Naive thymus-derived CD4-positive, alpha-beta T cell (primary cell): ENCODE measurements at regions not wholly inside any gene's neighbourhood (a gene's known extent, or its start where the extent isn't known, plus 50 kb on each side); places are given as distances from the start of the nearest gene placed in this dataset.

Source experiments
- ATAC-seq: fragments of 150-1000 bp; cut with Tn5 transposase; 2 replicates; pipeline ENCODE4 v1.10.0; 2021; ENCODE audit warnings: mild to moderate bottlenecking, moderate library complexity
- CTCF ChIA-PET: fragments of 350-600 bp; sonication (Branson Sonifier 250); formaldehyde crosslinking; loops from one replicate; lab custom pipeline; 2021; ENCODE audit warnings: antibody characterized with exemption; lab: Charles Lee
- POLR2A ChIA-PET: fragments of 350-600 bp; sonication (Branson Sonifier 250); formaldehyde crosslinking; loops from one replicate; lab custom pipeline; 2021; ENCODE audit warnings: antibody characterized with exemption, inconsistent platforms; lab: Charles Lee
- DNase-seq, 9 donors: peaks; one replicate each; pipeline versions ENCODE4 v3.0.0 to v3.0.0-alpha.2; 2020 to 2022; ENCODE audit warnings: mixed read lengths in 1 of 9
- H3K27ac ChIP-seq: one replicate; pipeline ENCODE4 v1.7.0; 2013; ENCODE audit warnings: mild to moderate bottlenecking, low read depth, low read length, moderate library complexity
- H3K27me3 ChIP-seq, 2 donors: one replicate each; pipeline ENCODE4 v1.7.0; 2013; ENCODE audit warnings: low read length in 2 of 2, mild to moderate bottlenecking in 2 of 2, moderate library complexity in 2 of 2; ENCODE audit not compliant: control insufficient read depth in 2 of 2, insufficient read depth in 2 of 2
- H3K36me3 ChIP-seq, 3 experiments: 1 replicate in 2 of 3; 2 replicates in 1 of 3; pipeline ENCODE4 v1.7.0; 2013; ENCODE audit warnings: low read length in 3 of 3, mild to moderate bottlenecking in 3 of 3, moderate library complexity in 1 of 3; ENCODE audit not compliant: insufficient read depth in 3 of 3, control insufficient read depth in 2 of 3
- H3K4me1 ChIP-seq, 2 donors: one replicate each; pipeline ENCODE4 v1.7.0; 2013; ENCODE audit warnings: low read length in 2 of 2, mild to moderate bottlenecking in 2 of 2, moderate library complexity in 1 of 2; ENCODE audit not compliant: control insufficient read depth in 2 of 2, insufficient read depth in 2 of 2
- H3K4me3 ChIP-seq: 2 replicates; pipeline ENCODE4 v1.7.0; 2013; ENCODE audit warnings: mild to moderate bottlenecking, low read length
- H3K9me3 ChIP-seq, 3 experiments: 1 replicate in 2 of 3; 2 replicates in 1 of 3; pipeline ENCODE4 v1.7.0; 2013; ENCODE audit warnings: low read length in 3 of 3; ENCODE audit not compliant: control insufficient read depth in 2 of 3
- H3K27ac Mint-ChIP-seq, 9 donors: one replicate each; pipeline ENCODE4 v1.8.0; 2020 to 2022; ENCODE audit warnings: mixed read lengths in 9 of 9, mild to moderate bottlenecking in 8 of 9, moderate library complexity in 5 of 9, inconsistent platforms in 2 of 9
- H3K27me3 Mint-ChIP-seq, 5 donors: one replicate each; pipeline ENCODE4 v1.8.0; 2021 to 2022; ENCODE audit warnings: mixed read lengths in 5 of 5, mild to moderate bottlenecking in 1 of 5
- H3K36me3 Mint-ChIP-seq, 5 donors: one replicate each; pipeline ENCODE4 v1.8.0; 2020 to 2022; ENCODE audit warnings: mixed read lengths in 5 of 5, mild to moderate bottlenecking in 3 of 5, inconsistent platforms in 1 of 5
- H3K4me1 Mint-ChIP-seq, 7 donors: one replicate each; pipeline ENCODE4 v1.8.0; 2020 to 2022; ENCODE audit warnings: mixed read lengths in 7 of 7, mild to moderate bottlenecking in 3 of 7, inconsistent platforms in 1 of 7
- H3K4me3 Mint-ChIP-seq, 10 donors: one replicate each; pipeline ENCODE4 v1.8.0; 2020 to 2022; ENCODE audit warnings: mild to moderate bottlenecking in 10 of 10, mixed read lengths in 10 of 10, moderate library complexity in 6 of 10, inconsistent platforms in 2 of 10
- H3K9me3 Mint-ChIP-seq, 11 donors: one replicate each; pipeline ENCODE4 v1.8.0; 2020 to 2022; ENCODE audit warnings: mixed read lengths in 11 of 11, mild to moderate bottlenecking in 4 of 11, inconsistent platforms in 1 of 11, moderate library complexity in 1 of 11
- intact Hi-C, 2 donors: fragments of 100-400 bp; cut with micrococcal nuclease; formaldehyde crosslinking; loops; one replicate each; pipeline ENCODE4 v1.15.1; 2023

DNA sequence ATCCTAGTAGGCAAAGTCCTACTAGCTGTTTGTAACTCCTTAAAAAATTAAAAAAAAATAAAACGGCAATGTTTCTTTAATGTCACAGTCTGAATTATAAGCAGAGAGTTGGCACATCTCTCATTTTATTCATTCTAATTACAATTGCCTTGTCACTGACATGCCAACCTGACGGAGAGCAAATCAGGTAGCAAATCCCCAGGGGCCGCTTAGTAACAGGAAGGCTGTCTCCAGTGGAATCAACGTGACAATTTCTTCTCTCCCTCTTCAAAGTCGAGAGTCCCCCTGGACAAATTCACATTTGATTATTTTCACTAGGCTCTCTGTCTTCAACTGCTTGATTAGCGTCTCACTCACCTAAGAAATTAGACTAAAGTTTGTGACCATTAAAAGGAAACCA lies 1598.9 kb upstream of the PIK3C3 start:
- Mint-ChIP-seq H3K27me3 (no peaks in the 10 kb centered on the region), H3K27ac (no peak overlapping the region), H3K4me3 (no peak overlapping the region), H3K4me1 (no peaks in the 10 kb centered on the region), H3K9me3 (peaks cover 0 to 17% (median 5%) of the 10 kb centered on the region in 11 donors), H3K36me3 (no peaks in the 10 kb centered on the region)
- intact Hi-C loops = no loop called here
- Histone ChIP-seq H3K9me3 (no peaks in the 10 kb centered on the region), H3K4me1 (no peaks in the 10 kb centered on the region), H3K36me3 (no peaks in the 10 kb centered on the region), H3K4me3 (no peak overlapping the region), H3K27me3 (no peaks in the 10 kb centered on the region), H3K27ac (no peak overlapping the region)
- CTCF ChIA-PET = no interaction called here
- POLR2A ChIA-PET = interaction anchor here (0.7 kb wide), 1 partner anchor 81 kb away, joined by 3 read pairs; no protein-coding TSS in a partner anchor
- ATAC-seq = no peak
- DNase-seq = no peak

DNA sequence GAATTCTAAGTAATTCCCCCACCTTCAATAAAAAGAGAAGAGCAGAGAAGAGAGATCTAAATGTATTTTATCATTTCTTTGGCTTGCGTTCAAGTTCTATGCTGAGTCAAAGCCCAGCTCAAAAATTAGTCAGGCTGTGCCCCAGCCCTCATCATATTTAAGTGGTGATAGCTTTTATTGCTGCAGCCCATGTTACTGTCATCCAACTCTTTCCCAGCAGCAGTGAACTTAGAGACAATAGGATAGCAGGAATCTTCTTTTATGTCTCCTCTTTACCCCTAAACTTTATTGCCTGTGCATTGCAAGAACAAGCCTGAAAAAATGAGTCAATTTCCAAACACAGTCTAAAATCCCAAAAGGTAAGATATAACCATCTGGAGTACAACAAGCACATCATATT lies 1599.3 kb upstream of the PIK3C3 start:
- no peak overlapping the region for H3K4me3 Mint-ChIP-seq
- intact Hi-C loops = no loop called here
- H3K27ac Mint-ChIP-seq = no peak overlapping the region
- H3K4me1 Mint-ChIP-seq = no peaks in the 10 kb centered on the region
- no peaks in the 10 kb centered on the region for H3K27me3 ChIP-seq
- no peaks in the 10 kb centered on the region for H3K36me3 ChIP-seq
- no peak overlapping the region for H3K4me3 ChIP-seq
- ChIA-PET POLR2A (interaction anchor here (0.7 kb wide), 1 partner anchor 82 kb away, joined by 3 read pairs; no protein-coding TSS in a partner anchor), CTCF (no interaction called here)
- no peaks in the 10 kb centered on the region for H3K9me3 ChIP-seq
- H3K36me3 Mint-ChIP-seq = no peaks in the 10 kb centered on the region
- DNase-seq = no peak
- ATAC-seq = no peak
- no peaks in the 10 kb centered on the region for H3K4me1 ChIP-seq
- H3K27ac ChIP-seq = no peak overlapping the region
- peaks cover 0 to 21% (median 6%) of the 10 kb centered on the region in 11 donors for H3K9me3 Mint-ChIP-seq
- H3K27me3 Mint-ChIP-seq = no peaks in the 10 kb centered on the region

DNA sequence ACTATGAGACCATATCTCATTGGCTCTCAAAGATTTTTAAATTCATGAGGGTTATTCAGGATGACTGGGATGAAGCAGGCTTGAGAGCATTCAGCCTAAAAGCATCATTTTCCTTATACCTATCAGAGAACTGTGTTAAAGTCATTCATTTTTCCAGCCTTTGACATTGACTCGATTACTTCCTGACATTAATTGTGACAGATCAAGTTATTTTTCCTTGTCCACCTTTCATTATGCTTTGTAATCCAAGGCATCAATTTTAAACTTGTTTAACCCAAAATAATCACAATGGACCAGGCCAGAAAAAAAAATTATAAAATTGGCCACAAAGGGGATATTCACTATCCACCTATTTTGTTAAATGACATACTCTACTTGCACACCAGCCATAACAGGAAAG lies 1606.8 kb upstream of the PIK3C3 start:
- ATAC-seq (no peak), DNase-seq (no peak)
- Histone ChIP-seq H3K4me3 (no peak overlapping the region), H3K27ac (no peak overlapping the region), H3K27me3 (no peaks in the 10 kb centered on the region), H3K9me3 (no peaks in the 10 kb centered on the region), H3K4me1 (no peaks in the 10 kb centered on the region), H3K36me3 (no peaks in the 10 kb centered on the region)
- Mint-ChIP-seq H3K27ac (no peak overlapping the region), H3K36me3 (no peaks in the 10 kb centered on the region), H3K27me3 (no peaks in the 10 kb centered on the region), H3K4me3 (no peak overlapping the region), H3K4me1 (no peaks in the 10 kb centered on the region), H3K9me3 (peaks cover 0 to 20% (median 0%) of the 10 kb centered on the region in 11 donors)
- intact Hi-C loops = no loop called here
- CTCF ChIA-PET = no interaction called here
- POLR2A ChIA-PET = no interaction called here

DNA sequence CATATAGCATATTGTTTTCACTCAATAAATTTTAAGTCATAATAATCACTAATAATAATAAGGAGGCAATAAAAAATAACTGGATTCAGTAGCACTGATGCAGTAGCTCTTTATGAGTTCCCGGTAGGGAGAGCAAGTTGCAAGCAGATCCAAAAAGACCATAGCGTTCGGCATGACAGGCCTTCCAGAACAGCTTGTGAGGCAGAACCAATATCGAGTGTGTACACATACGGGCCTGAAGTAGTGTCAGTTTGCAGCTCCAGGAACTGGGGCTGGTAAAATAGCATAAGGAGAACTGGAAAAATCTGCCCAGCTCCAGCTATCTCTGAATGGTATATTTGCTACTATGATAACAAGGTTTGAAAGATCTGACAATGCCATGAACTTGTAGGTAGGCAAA lies 1607.8 kb upstream of the PIK3C3 start:
- H3K36me3 Mint-ChIP-seq = no peaks in the 10 kb centered on the region
- H3K4me1 ChIP-seq = no peaks in the 10 kb centered on the region
- H3K9me3 Mint-ChIP-seq = peaks cover 0 to 24% (median 0%) of the 10 kb centered on the region in 11 donors
- DNase-seq (no peak), ATAC-seq (no peak)
- H3K27ac ChIP-seq = no peak overlapping the region
- no peaks in the 10 kb centered on the region for H3K4me1 Mint-ChIP-seq
- H3K4me3 Mint-ChIP-seq = no peak overlapping the region
- no peak overlapping the region for H3K4me3 ChIP-seq
- no peaks in the 10 kb centered on the region for H3K27me3 ChIP-seq
- H3K36me3 ChIP-seq = no peaks in the 10 kb centered on the region
- H3K27ac Mint-ChIP-seq = no peak overlapping the region
- intact Hi-C loops = no loop called here
- no peaks in the 10 kb centered on the region for H3K9me3 ChIP-seq
- no peaks in the 10 kb centered on the region for H3K27me3 Mint-ChIP-seq
- POLR2A ChIA-PET = no interaction called here
- CTCF ChIA-PET = no interaction called here

DNA sequence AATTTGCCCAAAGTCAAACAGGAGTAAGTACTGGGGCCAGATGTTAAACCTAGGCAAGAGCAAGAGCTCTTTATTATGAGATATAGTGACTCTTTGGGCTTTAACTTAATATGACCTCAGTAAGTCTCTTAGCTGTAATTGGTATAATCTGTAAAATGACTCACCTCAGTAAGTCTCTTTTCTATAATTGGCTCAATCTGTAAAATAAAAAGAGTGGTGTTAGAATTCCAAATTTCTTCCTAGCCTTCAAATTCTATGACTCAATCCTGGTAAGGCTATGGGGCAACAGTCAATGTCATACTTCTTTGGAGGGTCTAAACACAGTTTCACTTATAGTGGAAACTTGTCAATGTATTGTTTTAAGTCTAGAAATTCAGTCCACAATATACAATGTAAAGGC lies 1608.9 kb upstream of the PIK3C3 start:
- Mint-ChIP-seq H3K9me3 (peaks cover 0 to 32% (median 2%) of the 10 kb centered on the region in 11 donors), H3K27ac (no peak overlapping the region), H3K36me3 (no peaks in the 10 kb centered on the region), H3K4me1 (no peaks in the 10 kb centered on the region), H3K27me3 (no peaks in the 10 kb centered on the region), H3K4me3 (no peak overlapping the region)
- no peaks in the 10 kb centered on the region for H3K9me3 ChIP-seq
- DNase-seq = no peak
- no peak overlapping the region for H3K27ac ChIP-seq
- ChIA-PET POLR2A (no interaction called here), CTCF (no interaction called here)
- H3K36me3 ChIP-seq = no peaks in the 10 kb centered on the region
- H3K4me3 ChIP-seq = no peak overlapping the region
- intact Hi-C loops = no loop called here
- no peaks in the 10 kb centered on the region for H3K4me1 ChIP-seq
- ATAC-seq = no peak
- H3K27me3 ChIP-seq = no peaks in the 10 kb centered on the region

DNA sequence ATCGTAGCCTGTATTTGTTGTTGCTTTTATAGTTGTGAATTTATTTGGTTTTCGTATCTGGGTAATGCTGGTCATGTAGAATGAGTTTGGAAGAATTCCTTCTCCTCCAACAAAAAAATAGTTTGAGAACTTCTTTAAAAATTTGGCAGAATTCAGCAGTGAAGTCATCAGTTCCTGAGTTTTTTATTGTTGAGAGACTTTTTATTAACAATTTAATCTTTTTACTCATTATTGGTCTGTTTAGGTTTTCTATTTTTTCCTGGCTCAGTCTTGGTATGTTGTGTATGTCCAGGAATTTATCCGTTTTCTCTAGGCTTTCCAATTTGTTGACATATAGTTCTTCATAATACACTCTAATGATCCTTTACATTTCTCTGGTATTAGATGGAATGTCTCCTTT lies 1613.3 kb upstream of the PIK3C3 start:
- ATAC-seq = no peak

DNA sequence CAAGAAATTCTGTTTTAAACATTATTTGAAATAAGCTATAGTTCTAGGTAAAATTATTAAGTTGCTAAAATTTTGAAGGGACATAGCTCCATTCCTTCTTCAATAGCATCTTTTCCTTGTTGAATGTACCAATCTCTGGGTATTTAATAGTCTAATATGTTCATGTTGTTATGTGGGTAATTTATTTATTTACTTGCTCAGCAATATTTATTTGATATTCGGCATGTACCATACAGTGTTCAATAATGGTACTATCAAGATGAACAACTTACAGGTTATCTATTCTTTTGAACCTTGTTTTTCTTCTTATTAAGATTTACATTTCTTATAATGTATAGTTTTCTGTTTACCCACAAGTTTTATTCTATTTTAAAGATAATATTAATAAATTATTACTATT lies 1616.8 kb upstream of the PIK3C3 start:
- POLR2A ChIA-PET = no interaction called here
- CTCF ChIA-PET = no interaction called here

More for the DNA sequence above, 1613.3 kb upstream of the PIK3C3 start:
- Histone ChIP-seq H3K27ac (no peak overlapping the region), H3K4me3 (no peak overlapping the region), H3K4me1 (no peaks in the 10 kb centered on the region), H3K27me3 (no peaks in the 10 kb centered on the region), H3K9me3 (no peaks in the 10 kb centered on the region), H3K36me3 (no peaks in the 10 kb centered on the region)
- DNase-seq = no peak
- H3K9me3 Mint-ChIP-seq = peaks cover 0 to 24% (median 5%) of the 10 kb centered on the region in 11 donors
- no peaks in the 10 kb centered on the region for H3K4me1 Mint-ChIP-seq
- CTCF ChIA-PET = no interaction called here
- H3K27ac Mint-ChIP-seq = no peak overlapping the region
- no peaks in the 10 kb centered on the region for H3K36me3 Mint-ChIP-seq
- H3K4me3 Mint-ChIP-seq = no peak overlapping the region
- no peaks in the 10 kb centered on the region for H3K27me3 Mint-ChIP-seq
- intact Hi-C loops = no loop called here
- POLR2A ChIA-PET = no interaction called here

More for the DNA sequence above, 1616.8 kb upstream of the PIK3C3 start:
- Mint-ChIP-seq H3K4me1 (no peaks in the 10 kb centered on the region), H3K27me3 (no peaks in the 10 kb centered on the region), H3K9me3 (peaks cover 4 to 39% (median 10%) of the 10 kb centered on the region in 11 donors), H3K36me3 (no peaks in the 10 kb centered on the region), H3K27ac (no peak overlapping the region), H3K4me3 (no peak overlapping the region)
- no peak for DNase-seq
- ATAC-seq = no peak
- H3K27me3 ChIP-seq = no peaks in the 10 kb centered on the region
- intact Hi-C loops = no loop called here
- H3K9me3 ChIP-seq = no peaks in the 10 kb centered on the region
- no peak overlapping the region for H3K4me3 ChIP-seq
- no peaks in the 10 kb centered on the region for H3K36me3 ChIP-seq
- no peak overlapping the region for H3K27ac ChIP-seq
- H3K4me1 ChIP-seq = no peaks in the 10 kb centered on the region
